Ishikawa (cell line): ENCODE measurements at regions not wholly inside any gene's neighbourhood (a gene's known extent, or its start where the extent isn't known, plus 50 kb on each side); places are given as distances from the start of the nearest gene placed in this dataset.

ENCODE experiments used
- EGR1 ChIP-seq: IDR thresholded peaks from 2 replicates; pipeline ENCODE4 v1.6.1; 2012
- EP300 ChIP-seq: IDR thresholded peaks from 2 replicates; pipeline ENCODE4 v1.6.1; 2012; ENCODE audit warnings: borderline replicate concordance
- MAX ChIP-seq: IDR thresholded peaks from 2 replicates; pipeline ENCODE4 v1.6.1; 2012
- NFIC ChIP-seq: IDR thresholded peaks from 2 replicates; pipeline ENCODE4 v1.6.1; 2012
- RAD21 ChIP-seq: IDR thresholded peaks from 2 replicates; pipeline ENCODE4 v1.6.1; 2012; ENCODE audit warnings: low read depth
- REST ChIP-seq: IDR thresholded peaks from 2 replicates; pipeline ENCODE4 v1.6.1; 2012; ENCODE audit warnings: low read depth, mild to moderate bottlenecking
- TAF1 ChIP-seq: IDR thresholded peaks from 2 replicates; pipeline ENCODE4 v1.6.1; 2012; ENCODE audit warnings: low read depth, mild to moderate bottlenecking
- TEAD4 ChIP-seq: IDR thresholded peaks from 2 replicates; pipeline ENCODE4 v1.6.1; 2012
- YY1 ChIP-seq: IDR thresholded peaks from 2 replicates; pipeline ENCODE4 v1.6.1; 2012; ENCODE audit warnings: low read depth

DNA sequence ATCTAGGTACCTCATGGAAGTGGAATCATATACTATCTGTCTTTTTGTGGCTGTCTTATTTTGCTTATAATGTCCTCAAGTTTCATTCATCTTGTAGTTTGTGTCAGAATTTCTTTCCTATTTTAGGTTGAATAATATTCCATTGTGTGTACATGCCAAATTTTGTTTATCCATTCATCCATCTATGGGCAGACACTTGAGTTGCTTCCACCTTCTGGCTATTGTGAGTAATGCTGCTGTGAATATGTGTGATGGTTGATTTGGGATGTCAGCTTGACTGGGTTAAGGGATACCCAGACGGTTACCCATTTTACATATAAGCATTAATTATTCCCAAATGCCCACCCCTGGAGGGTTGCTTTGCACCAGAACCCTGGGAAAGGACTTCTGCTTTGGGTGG, 477.5 kb downstream of the PTPRU start:
- TF ChIP-seq EGR1 = no peak
- TF ChIP-seq REST = no peak
- TF ChIP-seq NFIC = no peak
- no peak for TF ChIP-seq EP300
- TF ChIP-seq TEAD4 = no peak
- TF ChIP-seq TAF1 = no peak
- TF ChIP-seq RAD21 = no peak
- no peak for TF ChIP-seq MAX
- TF ChIP-seq YY1 = no peak
